Uterus (tissue), 2 donors: ENCODE measurements at regions not wholly inside any gene's neighbourhood (a gene's known extent, or its start where the extent isn't known, plus 50 kb on each side); places are given as distances from the start of the nearest gene placed in this dataset.

Experiments used
- POLR2A ChIP-seq, 2 donors: fragments of 450-650 bp; IDR thresholded peaks; one replicate each; pipeline ENCODE4 v1.6.1; 2016; ENCODE audit warnings: antibody characterized with exemption in 2 of 2, mild to moderate bottlenecking in 1 of 2, moderate library complexity in 1 of 2
- TF ChIP-seq, protein P1 (sequence below), 4 experiments: fragments of 200-600 bp in 2 of 4; fragments of 450-650 bp in 2 of 4; sonication (generic) in 2 of 4; IDR thresholded peaks; one replicate each; pipeline ENCODE4 v1.5.1; 2016 to 2019; ENCODE audit warnings: antibody characterized with exemption in 4 of 4, mild to moderate bottlenecking in 2 of 4, moderate library complexity in 1 of 4

DNA sequence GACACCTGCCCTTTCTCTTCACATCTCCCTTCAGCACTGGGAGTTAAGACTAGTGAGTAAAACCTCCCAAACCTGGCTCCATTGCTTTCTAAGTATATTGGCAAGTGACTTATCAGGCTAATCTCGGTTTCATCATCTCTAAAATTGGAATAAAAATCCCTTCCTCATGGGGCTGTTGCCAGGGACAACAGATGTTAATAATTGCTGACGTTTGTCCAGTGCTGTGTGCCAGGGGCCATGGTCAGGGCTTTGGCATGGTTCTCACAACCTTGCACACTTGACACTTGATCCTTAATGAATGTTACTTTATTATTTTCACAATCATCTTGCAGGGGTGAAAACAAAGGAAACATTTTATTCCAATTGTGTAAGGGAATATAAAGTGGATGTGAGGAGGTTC is 1262.0 kb upstream of the WWC1 start:
- TF ChIP-seq POLR2A (IDR thresholded peaks at IDR 0.05) = no peak
- TF ChIP-seq, protein P1, sequence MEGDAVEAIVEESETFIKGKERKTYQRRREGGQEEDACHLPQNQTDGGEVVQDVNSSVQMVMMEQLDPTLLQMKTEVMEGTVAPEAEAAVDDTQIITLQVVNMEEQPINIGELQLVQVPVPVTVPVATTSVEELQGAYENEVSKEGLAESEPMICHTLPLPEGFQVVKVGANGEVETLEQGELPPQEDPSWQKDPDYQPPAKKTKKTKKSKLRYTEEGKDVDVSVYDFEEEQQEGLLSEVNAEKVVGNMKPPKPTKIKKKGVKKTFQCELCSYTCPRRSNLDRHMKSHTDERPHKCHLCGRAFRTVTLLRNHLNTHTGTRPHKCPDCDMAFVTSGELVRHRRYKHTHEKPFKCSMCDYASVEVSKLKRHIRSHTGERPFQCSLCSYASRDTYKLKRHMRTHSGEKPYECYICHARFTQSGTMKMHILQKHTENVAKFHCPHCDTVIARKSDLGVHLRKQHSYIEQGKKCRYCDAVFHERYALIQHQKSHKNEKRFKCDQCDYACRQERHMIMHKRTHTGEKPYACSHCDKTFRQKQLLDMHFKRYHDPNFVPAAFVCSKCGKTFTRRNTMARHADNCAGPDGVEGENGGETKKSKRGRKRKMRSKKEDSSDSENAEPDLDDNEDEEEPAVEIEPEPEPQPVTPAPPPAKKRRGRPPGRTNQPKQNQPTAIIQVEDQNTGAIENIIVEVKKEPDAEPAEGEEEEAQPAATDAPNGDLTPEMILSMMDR (IDR thresholded peaks at IDR 0.05) = no peak
